ENCODE measurements at regions not wholly inside any gene's neighbourhood (a gene's known extent, or its start where the extent isn't known, plus 50 kb on each side); places are given as distances from the start of the nearest gene placed in this dataset.
"Not testable (repeated sequence)": the region's sequence is repeated elsewhere in the genome, so short reads cannot be mapped to it uniquely, and the experiment has no call there.

GRCh38 chr5:174920906-174921550, 196.6 kb downstream of the MSX2 start:
- no peak for TF ChIP-seq POLR2AphosphoS5 (IDR thresholded peaks at IDR 0.05; ENCODE audit: low read depth, low read length)
- TF ChIP-seq TAF1 (IDR thresholded peaks at IDR 0.05; ENCODE audit: borderline replicate concordance, low read depth, low read length) = no peak
- no peak for TF ChIP-seq POLR2A (IDR thresholded peaks at IDR 0.05; ENCODE audit: low read depth, low read length)
- no peak for DNase-seq (ENCODE audit: insufficient read length)
- FAIRE-seq = no peak

- no peak for FAIRE-seq
- TF ChIP-seq POLR2A (IDR thresholded peaks at IDR 0.05; ENCODE audit: low read depth, low read length) (no peak), POLR2AphosphoS5 (IDR thresholded peaks at IDR 0.05; ENCODE audit: low read depth, low read length) (no peak), TAF1 (IDR thresholded peaks at IDR 0.05; ENCODE audit: borderline replicate concordance, low read depth, low read length) (no peak)
- no peak for DNase-seq (ENCODE audit: insufficient read length)
Measured at GRCh38 chr5:174919351-174919750, 195.0 kb downstream of the MSX2 start.

DNA sequence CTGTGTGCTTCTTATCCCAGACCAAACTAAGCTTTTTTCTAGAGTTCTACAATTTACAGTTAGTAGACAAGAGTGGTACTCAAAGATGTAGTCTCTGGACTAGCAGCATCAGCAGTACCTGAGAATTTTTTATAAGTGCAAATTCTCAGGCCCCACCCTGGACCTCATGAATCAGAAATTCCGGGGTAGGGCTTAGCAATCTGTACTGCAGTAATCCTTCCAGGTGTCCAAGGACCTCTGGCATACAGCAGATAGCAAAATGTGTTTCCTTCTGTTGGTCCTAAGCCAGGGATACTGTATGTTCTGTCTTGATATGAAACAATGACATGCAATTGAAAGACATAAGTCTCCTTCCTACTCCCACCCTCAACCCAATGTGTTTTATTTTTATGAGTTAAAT, 194.3 kb downstream of the MSX2 start:
- DNase-seq (ENCODE audit: insufficient read length) = no peak
- no peak for TF ChIP-seq POLR2AphosphoS5 (IDR thresholded peaks at IDR 0.05; ENCODE audit: low read depth, low read length)
- no peak for TF ChIP-seq POLR2A (IDR thresholded peaks at IDR 0.05; ENCODE audit: low read depth, low read length)
- TF ChIP-seq TAF1 (IDR thresholded peaks at IDR 0.05; ENCODE audit: borderline replicate concordance, low read depth, low read length) = no peak
- no peak for FAIRE-seq

DNA sequence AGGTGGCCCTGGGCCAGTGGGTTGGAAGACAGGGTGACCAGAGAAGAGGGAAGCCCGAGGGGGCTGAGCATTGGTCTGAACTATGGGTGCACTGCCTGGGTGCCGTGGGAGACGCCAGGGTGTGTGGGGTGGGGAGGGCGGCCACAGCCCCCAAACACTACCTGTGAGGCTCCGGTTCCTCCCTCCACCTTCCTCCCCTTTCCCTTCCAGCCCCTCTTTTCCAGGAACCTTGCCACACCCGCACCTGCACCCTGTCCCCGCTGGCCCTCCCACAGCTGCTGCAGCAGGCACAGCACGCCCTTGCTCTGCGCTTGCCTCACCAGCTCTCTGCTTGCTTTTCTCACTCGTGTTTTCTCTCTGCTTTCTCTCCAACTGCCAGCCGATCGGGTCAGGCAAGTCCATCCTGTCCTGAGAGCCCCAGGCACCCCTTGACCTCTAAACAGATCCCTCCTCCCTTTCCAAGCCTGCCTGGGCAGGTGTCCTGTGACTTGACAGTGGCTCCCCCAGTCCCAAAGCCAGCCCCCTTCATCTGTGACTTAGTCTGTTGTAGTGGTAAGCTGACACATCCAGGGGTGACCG, 193.7 kb downstream of the MSX2 start:
- FAIRE-seq (no peak), DNase-seq (ENCODE audit: insufficient read length) (no peak)
- TF ChIP-seq POLR2A (IDR thresholded peaks at IDR 0.05; ENCODE audit: low read depth, low read length) (no peak), POLR2AphosphoS5 (IDR thresholded peaks at IDR 0.05; ENCODE audit: low read depth, low read length) (no peak), TAF1 (IDR thresholded peaks at IDR 0.05; ENCODE audit: borderline replicate concordance, low read depth, low read length) (no peak)

GRCh38 chr5:174917435-174917834, 193.1 kb downstream of the MSX2 start:
- DNase-seq (ENCODE audit: insufficient read length); FAIRE-seq: not testable (repeated sequence)

DNA sequence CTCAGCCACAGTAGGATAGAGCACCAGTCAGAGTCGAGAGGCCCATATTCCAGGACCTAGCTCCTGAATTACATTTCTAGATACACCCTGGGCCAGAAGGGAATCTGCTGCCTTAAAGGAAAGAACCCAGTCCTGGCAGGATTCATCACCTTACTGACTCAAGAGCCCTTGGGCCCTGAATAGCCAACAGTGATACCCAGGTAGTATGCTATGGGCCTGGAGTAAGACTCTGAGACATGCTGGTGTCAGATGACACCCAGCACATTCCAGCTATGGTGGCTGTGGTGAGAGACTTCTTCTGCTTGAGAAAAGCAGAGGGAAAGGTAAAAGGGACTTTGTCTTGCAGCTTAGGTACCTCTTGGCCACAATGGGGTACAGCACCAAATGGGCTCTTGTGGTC, 192.5 kb downstream of the MSX2 start:
- DNase-seq (ENCODE audit: insufficient read length); FAIRE-seq: not testable (repeated sequence)

GRCh38 chr5:174916227-174916626, 191.8 kb downstream of the MSX2 start:
- no peak for FAIRE-seq

DNA sequence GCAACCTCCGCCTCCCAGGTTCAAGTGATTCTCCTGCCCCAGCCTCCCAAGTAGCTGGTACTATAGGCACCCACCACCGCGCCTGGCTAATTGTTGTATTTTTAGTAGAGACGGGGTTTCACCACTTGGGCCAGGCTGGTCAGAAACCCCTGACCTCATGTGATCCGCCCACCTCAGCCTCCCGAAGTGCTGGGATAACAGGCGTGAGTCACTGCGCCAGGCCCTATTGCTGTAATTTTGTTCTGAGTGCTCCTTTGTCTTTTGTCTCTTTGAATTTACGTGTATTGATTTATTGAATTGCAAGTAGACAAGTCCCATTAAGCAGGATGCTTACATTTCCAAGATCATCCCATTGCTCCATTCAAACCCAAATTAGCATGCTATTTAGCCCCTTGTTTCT, 186.7 kb downstream of the MSX2 start:
- DNase-seq (ENCODE audit: insufficient read length) (no peak), FAIRE-seq (no peak)
- TF ChIP-seq POLR2AphosphoS5 (IDR thresholded peaks at IDR 0.05; ENCODE audit: low read depth, low read length) = no peak
- TF ChIP-seq POLR2A (IDR thresholded peaks at IDR 0.05; ENCODE audit: low read depth, low read length) = no peak
- no peak for TF ChIP-seq TAF1 (IDR thresholded peaks at IDR 0.05; ENCODE audit: borderline replicate concordance, low read depth, low read length)

More at GRCh38 chr5:174916227-174916626, 191.8 kb downstream of the MSX2 start:
- no peak for DNase-seq (ENCODE audit: insufficient read length)
- no peak for TF ChIP-seq POLR2AphosphoS5 (IDR thresholded peaks at IDR 0.05; ENCODE audit: low read depth, low read length)
- no peak for TF ChIP-seq POLR2A (IDR thresholded peaks at IDR 0.05; ENCODE audit: low read depth, low read length)
- TF ChIP-seq TAF1 (IDR thresholded peaks at IDR 0.05; ENCODE audit: borderline replicate concordance, low read depth, low read length) = no peak

- DNase-seq (ENCODE audit: insufficient read length) (peak; percentile 44), FAIRE-seq (peak; percentile 84)
- TF ChIP-seq POLR2AphosphoS5 (IDR thresholded peaks at IDR 0.05; ENCODE audit: low read depth, low read length) (no peak), POLR2A (IDR thresholded peaks at IDR 0.05; ENCODE audit: low read depth, low read length) (no peak), TAF1 (IDR thresholded peaks at IDR 0.05; ENCODE audit: borderline replicate concordance, low read depth, low read length) (no peak)
Measured at GRCh38 chr5:174910245-174910737, 185.9 kb downstream of the MSX2 start.

DNA sequence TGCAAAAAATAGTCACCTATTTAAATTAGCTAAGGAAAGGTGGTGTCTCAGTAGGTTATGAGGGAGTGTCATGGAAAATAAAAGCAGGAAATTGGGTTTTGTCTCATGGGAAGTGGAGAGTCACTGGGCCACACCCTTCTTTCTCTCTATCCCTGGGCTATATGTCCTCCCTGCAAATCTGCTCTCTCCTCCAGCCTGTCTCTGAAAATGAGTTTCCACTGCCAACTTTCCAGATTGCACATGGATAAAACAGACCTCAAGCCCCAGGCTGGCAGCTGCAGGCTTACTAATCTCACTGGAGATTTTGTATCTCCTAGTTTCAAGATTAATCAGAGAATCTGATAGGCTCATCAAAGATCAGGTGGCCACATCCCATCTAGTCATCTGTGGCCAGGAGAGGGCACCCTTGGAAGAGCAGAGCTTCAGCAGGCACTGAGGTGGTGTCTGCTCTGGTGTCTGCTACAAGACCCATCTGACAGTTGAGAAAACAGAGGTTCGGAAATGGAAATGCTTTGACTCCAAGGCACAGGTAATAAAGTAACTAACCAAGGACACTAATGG, 178.9 kb downstream of the MSX2 start:
- no peak for FAIRE-seq
- no peak for DNase-seq (ENCODE audit: insufficient read length)
- no peak for TF ChIP-seq POLR2A (IDR thresholded peaks at IDR 0.05; ENCODE audit: low read depth, low read length)
- no peak for TF ChIP-seq TAF1 (IDR thresholded peaks at IDR 0.05; ENCODE audit: borderline replicate concordance, low read depth, low read length)
- no peak for TF ChIP-seq POLR2AphosphoS5 (IDR thresholded peaks at IDR 0.05; ENCODE audit: low read depth, low read length)

- DNase-seq (ENCODE audit: insufficient read length) (no peak), FAIRE-seq (no peak)
- no peak for TF ChIP-seq TAF1 (IDR thresholded peaks at IDR 0.05; ENCODE audit: borderline replicate concordance, low read depth, low read length)
Measured at GRCh38 chr5:174901336-174901735, 177.0 kb downstream of the MSX2 start.

GRCh38 chr5:174900240-174900865, 176.0 kb downstream of the MSX2 start:
- DNase-seq (ENCODE audit: insufficient read length) (no peak), FAIRE-seq (no peak)
- no peak for TF ChIP-seq TAF1 (IDR thresholded peaks at IDR 0.05; ENCODE audit: borderline replicate concordance, low read depth, low read length)
- TF ChIP-seq POLR2AphosphoS5 (IDR thresholded peaks at IDR 0.05; ENCODE audit: low read depth, low read length) = no peak
- TF ChIP-seq POLR2A (IDR thresholded peaks at IDR 0.05; ENCODE audit: low read depth, low read length) = no peak
